IMR-90 (cell line): ENCODE measurements at regions not wholly inside any gene's neighbourhood (a gene's known extent, or its start where the extent isn't known, plus 50 kb on each side); places are given as distances from the start of the nearest gene placed in this dataset.

Experiments
- ATAC-seq: fragments of 200-7000 bp; cut with Tn5 transposase; 2 replicates; pipeline ENCODE4 v1.9.1; 2020; ENCODE audit warnings: low read depth, mild to moderate bottlenecking, moderate library complexity
- BruUV-seq: library from RNA; stranded (reverse); fragments of 400-500 nt; replicated peaks from 2 replicates; lab custom pipeline; 2021; lab: Mats Ljungman, UMichigan
- CTCF ChIA-PET: fragments of 300-600 bp; formaldehyde crosslinking; extraction: SDS; loops from one replicate; lab custom pipeline; 2021; ENCODE audit warnings: antibody characterized with exemption; lab: Yijun Ruan, JAX
- POLR2A ChIA-PET: fragments of 300-600 bp; sonication (Branson Sonifier 250); formaldehyde crosslinking; loops from one replicate; lab custom pipeline; 2022; ENCODE audit warnings: antibody characterized with exemption; ENCODE audit not compliant: unreplicated experiment; lab: Charles Lee
- DNase-seq: peaks from one replicate; pipeline ENCODE4 v3.0.0; 2013
- H2AFZ ChIP-seq: replicated peaks from 2 replicates; pipeline ENCODE3; 2013; ENCODE audit warnings: low read length, mild to moderate bottlenecking; ENCODE audit not compliant: poor library complexity
- H2AK5ac ChIP-seq: 2 replicates; pipeline ENCODE4 v1.6.1; 2013; ENCODE audit warnings: low read depth, low read length, inconsistent platforms
- H2AK9ac ChIP-seq: replicated peaks from 2 replicates; pipeline ENCODE3; 2013; ENCODE audit warnings: mild to moderate bottlenecking, low read depth, low read length, moderate library complexity; ENCODE audit not compliant: poor library complexity
- H2BK120ac ChIP-seq: 2 replicates; pipeline ENCODE4 v1.6.1; 2013; ENCODE audit warnings: low read depth, low read length, inconsistent platforms
- H2BK15ac ChIP-seq: 3 replicates; pipeline ENCODE4 v1.6.1; 2013; ENCODE audit warnings: low read depth, low read length, inconsistent platforms
- H2BK20ac ChIP-seq: 2 replicates; pipeline ENCODE4 v1.6.1; 2013; ENCODE audit warnings: low read depth, mild to moderate bottlenecking, inconsistent platforms, low read length, moderate library complexity
- H2BK5ac ChIP-seq: 2 replicates; pipeline ENCODE4 v1.6.1; 2013; ENCODE audit warnings: mild to moderate bottlenecking, low read depth, low read length, inconsistent platforms; ENCODE audit not compliant: poor library complexity, severe bottlenecking
- H3K14ac ChIP-seq: replicated peaks from 2 replicates; pipeline ENCODE4 v1.6.1; 2013; ENCODE audit warnings: low read depth, low read length, inconsistent platforms
- H3K18ac ChIP-seq: 2 replicates; pipeline ENCODE4 v1.6.1; 2013; ENCODE audit warnings: low read depth, low read length, control low read depth
- H3K23ac ChIP-seq: 2 replicates; pipeline ENCODE4 v1.6.1; 2013; ENCODE audit warnings: low read depth, low read length, inconsistent platforms
- H3K27ac ChIP-seq: 2 replicates; pipeline ENCODE4 v1.5.1; 2013; ENCODE audit warnings: mild to moderate bottlenecking, control low read depth, low read length; ENCODE audit not compliant: insufficient read depth
- H3K27me3 ChIP-seq: 2 replicates; pipeline ENCODE4 v1.6.1; 2013; ENCODE audit warnings: low read length; ENCODE audit not compliant: control insufficient read depth, insufficient read depth
- H3K36me3 ChIP-seq: 2 replicates; pipeline ENCODE4 v1.6.1; 2013; ENCODE audit warnings: low read length, mixed read lengths; ENCODE audit not compliant: control insufficient read depth, insufficient read depth
- H3K4ac ChIP-seq: 2 replicates; pipeline ENCODE4 v1.6.1; 2013; ENCODE audit warnings: low read depth, low read length, inconsistent platforms
- H3K4me1 ChIP-seq: 2 replicates; pipeline ENCODE4 v1.6.1; 2013; ENCODE audit warnings: low read length, mixed read lengths; ENCODE audit not compliant: control insufficient read depth, insufficient read depth
- H3K4me2 ChIP-seq: 2 replicates; pipeline ENCODE4 v1.6.1; 2013; ENCODE audit warnings: low read depth, mild to moderate bottlenecking, control low read depth, low read length, moderate library complexity
- H3K4me3 ChIP-seq: 2 replicates; pipeline ENCODE4 v1.5.1; 2013; ENCODE audit warnings: low read depth, mild to moderate bottlenecking, control low read depth, low read length, moderate library complexity; ENCODE audit not compliant: insufficient read depth
- H3K56ac ChIP-seq: 2 replicates; pipeline ENCODE4 v1.6.1; 2013; ENCODE audit warnings: low read length, inconsistent platforms; ENCODE audit not compliant: insufficient read depth; ENCODE audit errors: extremely low read depth
- H3K79me1 ChIP-seq, 2 experiments: 2 replicates each; pipeline ENCODE4 v1.6.1; 2013; ENCODE audit warnings: low read length in 2 of 2, inconsistent platforms in 1 of 2, low read depth in 1 of 2
- H3K9ac ChIP-seq: 2 replicates; pipeline ENCODE4 v1.6.1; 2013; ENCODE audit warnings: low read depth, low read length, control low read depth
- H3K9me1 ChIP-seq: 2 replicates; pipeline ENCODE4 v1.6.1; 2013; ENCODE audit warnings: low read length, inconsistent platforms; ENCODE audit not compliant: insufficient read depth
- H3K9me3 ChIP-seq: 2 replicates; pipeline ENCODE4 v1.6.1; 2013; ENCODE audit warnings: low read length; ENCODE audit not compliant: control insufficient read depth, insufficient read depth
- H4K20me1 ChIP-seq: 2 replicates; pipeline ENCODE4 v1.6.1; 2013; ENCODE audit warnings: low read length, inconsistent platforms; ENCODE audit not compliant: insufficient read depth
- H4K5ac ChIP-seq: 2 replicates; pipeline ENCODE4 v1.6.1; 2013; ENCODE audit warnings: mild to moderate bottlenecking, low read depth, low read length, control low read depth
- H4K8ac ChIP-seq, 2 experiments: 2 replicates each; pipeline ENCODE4 v1.6.1; 2013; ENCODE audit warnings: low read depth in 2 of 2, low read length in 2 of 2, control low read depth in 1 of 2, inconsistent platforms in 1 of 2
- H4K91ac ChIP-seq: 2 replicates; pipeline ENCODE4 v1.6.1; 2013; ENCODE audit warnings: low read depth, low read length, inconsistent platforms; ENCODE audit not compliant: insufficient read depth
- BHLHE40 ChIP-seq: fragments of 150-350 bp; IDR thresholded peaks from 2 replicates; pipeline ENCODE4 v1.6.1; 2016; ENCODE audit warnings: mild to moderate bottlenecking, low read depth, low read length
- MAZ ChIP-seq: IDR thresholded peaks from 2 replicates; pipeline ENCODE4 v1.6.1; 2012; ENCODE audit warnings: low read depth, mild to moderate bottlenecking, low read length, improper control_type of control experiment, moderate library complexity, borderline replicate concordance
- RAD21 ChIP-seq: IDR thresholded peaks from 2 replicates; pipeline ENCODE4 v1.6.1; 2012; ENCODE audit warnings: low read length, improper control_type of control experiment
- WGBS, 2 experiments: methylation state at CpG; one replicate each; pipeline versions ENCODE4 v1.1.5 to v1.1.7; 2013; ENCODE audit warnings: missing lambda C conversion rate in 2 of 2; ENCODE audit not compliant: insufficient read length in 1 of 2; ENCODE audit errors: extremely low coverage in 2 of 2; 5-methylcytosine and 5-hydroxymethylcytosine counted together
- dilution Hi-C: fragments of 300-500 bp; cut with HindIII; formaldehyde crosslinking; loops from one replicate; pipeline ENCODE4 v1.14.3; 2018; ENCODE audit warnings: low sequenced_read_pairs; ENCODE audit not compliant: unreplicated experiment
- in situ Hi-C: fragments of 300-500 bp; cut with MboI; formaldehyde crosslinking; loops from 3 replicates; pipeline ENCODE4 v1.14.3; 2019; ENCODE audit warnings: low sequenced_read_pairs, inconsistent platforms, mixed read lengths
- intact Hi-C: fragments of 100-400 bp; cut with micrococcal nuclease; formaldehyde crosslinking; loops from 2 replicates; pipeline ENCODE4 v1.10.0; 2022
- TF ChIP-seq, protein P1 (sequence below): conservative IDR thresholded peaks from 2 replicates; pipeline ENCODE4 v1.5.1; 2012; ENCODE audit warnings: mild to moderate bottlenecking, low read depth, low read length, improper control_type of control experiment

DNA sequence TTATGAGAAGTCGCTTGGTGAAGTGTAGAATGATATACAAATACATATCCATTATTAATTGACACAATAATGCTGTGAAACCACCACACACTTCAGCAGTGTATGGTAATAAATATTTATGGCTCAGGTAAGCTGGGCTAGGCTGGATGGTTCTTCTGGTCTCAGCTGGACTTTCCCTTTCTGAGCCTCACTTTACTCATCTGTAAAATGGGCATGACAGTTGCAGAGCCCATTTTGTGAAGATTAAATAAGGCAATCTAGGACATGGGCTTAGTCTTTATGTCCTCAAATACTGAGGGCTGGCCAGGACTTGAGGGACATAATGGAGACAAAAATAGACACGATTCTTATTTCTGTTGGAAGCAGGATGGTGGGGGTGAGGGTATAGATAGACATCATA lies 196.1 kb downstream of the MIAT start:
- Histone ChIP-seq H3K4me1 (no peaks in the 10 kb centered on the region), H3K36me3 (no peaks in the 10 kb centered on the region), H3K9me3 (no peaks in the 10 kb centered on the region), H3K27me3 (peaks cover 34% of the 10 kb centered on the region), H3K9ac (no peak overlapping the region), H3K4ac (no peak overlapping the region), H2BK120ac (no peak overlapping the region), H4K5ac (no peak overlapping the region), H3K23ac (no peak overlapping the region), H3K14ac (no peak overlapping the region), H2BK15ac (no peak overlapping the region), H2AK5ac (no peak overlapping the region), H3K56ac (no peak overlapping the region), H3K79me1 (no peaks in the 10 kb centered on the region), H2AFZ (no peak overlapping the region), H3K18ac (no peak overlapping the region), H3K27ac (no peak overlapping the region), H4K91ac (no peak overlapping the region), H4K20me1 (no peaks in the 10 kb centered on the region), H2AK9ac (no peak overlapping the region), H4K8ac (no peak overlapping the region), H2BK20ac (no peak overlapping the region), H3K4me2 (no peak overlapping the region), H3K4me3 (no peak overlapping the region), H2BK5ac (no peak overlapping the region), H3K9me1 (no peaks in the 10 kb centered on the region)
- no peak for DNase-seq
- no CpG with 5 or more reads among the region's 2 CpGs for WGBS, 2 experiments
- CTCF ChIA-PET, result no interaction called here
- intact Hi-C loops, result no loop called here
- TF ChIP-seq BHLHE40 (no peak), MAZ (no peak), RAD21 (no peak)
- TF ChIP-seq, protein P1, sequence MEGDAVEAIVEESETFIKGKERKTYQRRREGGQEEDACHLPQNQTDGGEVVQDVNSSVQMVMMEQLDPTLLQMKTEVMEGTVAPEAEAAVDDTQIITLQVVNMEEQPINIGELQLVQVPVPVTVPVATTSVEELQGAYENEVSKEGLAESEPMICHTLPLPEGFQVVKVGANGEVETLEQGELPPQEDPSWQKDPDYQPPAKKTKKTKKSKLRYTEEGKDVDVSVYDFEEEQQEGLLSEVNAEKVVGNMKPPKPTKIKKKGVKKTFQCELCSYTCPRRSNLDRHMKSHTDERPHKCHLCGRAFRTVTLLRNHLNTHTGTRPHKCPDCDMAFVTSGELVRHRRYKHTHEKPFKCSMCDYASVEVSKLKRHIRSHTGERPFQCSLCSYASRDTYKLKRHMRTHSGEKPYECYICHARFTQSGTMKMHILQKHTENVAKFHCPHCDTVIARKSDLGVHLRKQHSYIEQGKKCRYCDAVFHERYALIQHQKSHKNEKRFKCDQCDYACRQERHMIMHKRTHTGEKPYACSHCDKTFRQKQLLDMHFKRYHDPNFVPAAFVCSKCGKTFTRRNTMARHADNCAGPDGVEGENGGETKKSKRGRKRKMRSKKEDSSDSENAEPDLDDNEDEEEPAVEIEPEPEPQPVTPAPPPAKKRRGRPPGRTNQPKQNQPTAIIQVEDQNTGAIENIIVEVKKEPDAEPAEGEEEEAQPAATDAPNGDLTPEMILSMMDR, result no peak
- dilution Hi-C loops, result no loop called here
- in situ Hi-C loops, result no loop called here
- no peak for ATAC-seq
- POLR2A ChIA-PET, result no interaction called here
- BruUV-seq, result no TSS peak
